ENCODE measurements at regions not wholly inside any gene's neighbourhood (a gene's known extent, or its start where the extent isn't known, plus 50 kb on each side); places are given as distances from the start of the nearest gene placed in this dataset.
A peak's percentile ranks its signal among the peaks of the same experiment; 100 is the strongest.

DNA sequence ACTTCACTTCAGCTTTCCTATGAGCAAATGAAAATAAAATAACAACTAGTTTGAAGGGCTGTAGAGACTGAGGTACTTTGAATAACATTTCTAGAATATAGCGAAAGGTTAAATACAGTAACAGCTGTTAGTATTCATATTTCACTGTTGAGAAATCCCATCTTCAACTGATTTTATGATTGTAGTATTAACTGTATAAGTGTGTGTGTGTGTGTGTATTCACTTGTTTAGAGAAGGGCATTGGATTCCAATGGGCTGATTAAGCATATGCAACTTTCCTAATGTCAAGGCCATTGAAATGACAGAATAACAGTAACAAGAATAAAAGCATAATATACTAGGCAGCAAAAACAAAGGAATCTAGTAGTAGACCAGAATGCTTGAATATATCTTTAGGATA lies 957.5 kb upstream of the EPHA7 start:
- Histone ChIP-seq H3K27me3 (ENCODE audit: control insufficient read depth, insufficient read depth) (no peaks in the 10 kb centered on the region), H3K9me3 (ENCODE audit: control insufficient read depth, low read length) (no peaks in the 10 kb centered on the region), H3K4me3 (ENCODE audit: low read length) (no peak overlapping the region), H3K4me1 (ENCODE audit: control insufficient read depth, insufficient read depth, low read length) (no peaks in the 10 kb centered on the region), H3K27ac (ENCODE audit: low read length) (no peak overlapping the region)
- 92% methylated on average over 1 of the region's 1 CpG for WGBS
- no peak for DNase-seq
- ATAC-seq = no peak
- intact Hi-C loops (cut with DNase I) = no loop called here

DNA sequence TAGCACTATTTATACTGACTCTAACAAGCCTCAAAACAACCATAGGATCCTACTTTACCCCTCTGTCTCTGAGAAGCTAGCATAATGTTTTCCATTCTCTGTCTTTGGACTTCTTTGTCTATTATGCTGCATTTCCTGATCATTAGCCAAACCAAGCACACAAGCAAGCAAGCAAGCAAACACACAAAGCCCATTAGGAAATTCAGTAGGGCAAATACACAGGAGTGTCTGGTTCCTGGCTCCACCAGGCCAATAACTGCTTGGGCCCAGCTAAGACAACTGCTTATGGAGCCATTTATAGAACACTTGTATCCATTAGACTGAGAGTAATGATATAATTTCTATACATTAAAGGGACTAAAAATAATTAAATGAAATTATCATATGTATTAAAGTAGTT lies 952.9 kb upstream of the EPHA7 start:
- no peak overlapping the region for H3K27ac ChIP-seq (ENCODE audit: low read length)
- no peak for DNase-seq
- H3K4me1 ChIP-seq (ENCODE audit: control insufficient read depth, insufficient read depth, low read length) = no peaks in the 10 kb centered on the region
- no peak overlapping the region for H3K4me3 ChIP-seq (ENCODE audit: low read length)
- H3K27me3 ChIP-seq (ENCODE audit: control insufficient read depth, insufficient read depth) = no peaks in the 10 kb centered on the region
- ATAC-seq = no peak
- H3K9me3 ChIP-seq (ENCODE audit: control insufficient read depth, low read length) = no peaks in the 10 kb centered on the region
- intact Hi-C loops (cut with DNase I) = no loop called here

DNA sequence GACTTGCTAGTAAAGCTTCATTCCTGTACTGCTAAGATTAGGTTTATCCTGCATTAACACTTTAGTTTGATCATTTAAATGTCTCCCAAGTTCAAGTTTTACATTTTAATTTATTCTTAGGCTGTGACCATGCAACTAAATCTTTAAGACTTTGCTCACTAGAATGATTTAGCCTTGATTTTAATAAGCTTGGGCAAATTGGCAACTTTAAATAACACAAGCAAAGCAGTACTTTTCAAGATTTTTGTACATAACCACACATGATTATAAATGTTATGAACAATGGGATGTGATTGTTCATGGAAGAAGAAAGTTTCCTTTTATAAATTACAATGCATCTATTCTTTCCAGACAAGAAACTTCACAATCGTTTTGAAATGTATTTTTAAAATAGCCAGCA lies 948.0 kb upstream of the EPHA7 start:
- Histone ChIP-seq H3K27ac (ENCODE audit: low read length) (no peak overlapping the region), H3K9me3 (ENCODE audit: control insufficient read depth, low read length) (no peaks in the 10 kb centered on the region), H3K4me1 (ENCODE audit: control insufficient read depth, insufficient read depth, low read length) (no peaks in the 10 kb centered on the region), H3K27me3 (ENCODE audit: control insufficient read depth, insufficient read depth) (no peaks in the 10 kb centered on the region), H3K4me3 (ENCODE audit: low read length) (no peak overlapping the region)
- intact Hi-C loops (cut with DNase I) = no loop called here
- ATAC-seq = no peak
- no peak for DNase-seq
- 29% methylated on average over 1 of the region's 1 CpG for WGBS

DNA sequence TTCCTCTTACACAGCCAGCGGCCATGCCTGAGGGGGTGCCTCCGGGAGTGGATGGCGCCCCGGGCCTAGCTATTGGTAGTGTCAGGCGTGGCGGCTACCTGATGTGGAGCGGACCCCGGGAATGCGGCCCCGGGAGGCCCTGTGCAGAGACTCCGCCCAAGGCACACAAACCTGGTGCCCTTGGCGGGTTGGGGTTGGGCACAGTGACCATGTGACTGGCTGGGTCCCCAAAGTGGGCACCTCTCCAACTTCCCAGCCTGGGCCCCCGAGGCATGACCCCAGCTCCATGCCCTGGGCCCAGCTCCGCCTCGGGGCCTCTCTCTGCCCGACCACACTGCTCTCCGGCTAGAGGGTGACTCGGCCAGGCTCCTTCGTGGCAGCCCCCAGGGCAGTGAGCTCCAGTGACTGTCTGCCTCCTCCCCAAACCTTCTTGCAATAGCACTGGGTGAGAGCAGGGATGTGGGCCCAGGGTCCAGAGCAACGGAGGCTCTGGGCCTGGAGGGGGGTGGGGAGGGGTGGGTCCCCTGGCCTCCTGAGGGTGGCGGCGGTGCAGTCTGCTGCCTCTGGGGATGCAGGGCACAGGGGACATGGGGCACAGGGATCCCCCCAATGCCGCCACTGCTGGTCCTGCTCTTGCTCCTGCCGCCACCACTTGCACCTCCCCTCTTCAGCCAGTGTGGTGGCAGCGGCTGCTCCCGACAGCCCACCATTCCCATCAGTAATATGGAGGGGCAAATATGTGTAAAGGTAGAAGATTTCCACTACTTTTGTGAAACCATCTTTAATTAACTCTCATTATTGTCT lies 942.9 kb upstream of the EPHA7 start:
- intact Hi-C loops (cut with DNase I) = no loop called here

DNA sequence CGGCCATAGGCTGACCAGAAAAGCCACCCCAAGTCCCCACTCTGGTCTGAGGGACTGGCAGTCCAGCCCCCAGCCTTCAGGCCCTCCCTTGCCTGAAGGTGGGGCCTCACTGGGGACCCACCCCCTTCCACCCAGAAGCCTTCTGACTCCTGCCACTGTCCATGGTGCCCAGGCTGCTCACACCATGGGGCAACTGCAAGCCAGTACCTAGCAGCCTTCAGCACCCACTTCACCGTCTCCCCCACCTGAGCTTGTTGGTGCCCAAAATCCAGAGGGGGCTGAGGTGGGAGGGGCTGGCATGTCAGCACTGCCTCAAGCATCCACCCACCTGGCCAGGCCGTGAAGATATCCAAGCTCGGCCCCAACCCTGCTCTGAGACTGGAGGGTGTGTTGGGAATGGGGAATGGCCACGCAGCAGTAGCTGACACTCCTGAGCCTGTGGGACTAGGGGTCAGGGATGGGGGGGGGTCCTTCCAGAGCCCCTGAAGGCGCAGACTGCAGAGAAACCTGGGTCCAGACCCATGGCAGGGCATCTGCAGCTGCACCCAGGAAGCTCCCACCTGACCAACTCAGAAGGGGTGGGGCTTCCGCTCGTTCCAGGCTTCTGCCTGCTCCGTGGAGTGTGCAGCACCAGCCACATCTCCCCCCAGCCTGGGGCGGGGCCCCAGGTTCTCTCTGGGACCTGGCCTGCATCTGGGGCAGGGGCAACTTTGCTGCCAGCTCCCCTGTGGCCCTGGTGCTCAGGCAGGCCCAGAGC lies 942.1 kb upstream of the EPHA7 start:
- no peaks in the 10 kb centered on the region for H3K27me3 ChIP-seq (ENCODE audit: control insufficient read depth, insufficient read depth)
- no peaks in the 10 kb centered on the region for H3K4me1 ChIP-seq (ENCODE audit: control insufficient read depth, insufficient read depth, low read length)
- ATAC-seq (peak in 1 of 2 donors; percentile 26), DNase-seq (peak in 1 of 3 donors; percentile 36)
- 91% methylated on average over 10 of the region's 10 CpGs for WGBS
- H3K27ac ChIP-seq (ENCODE audit: low read length) = no peak overlapping the region
- H3K9me3 ChIP-seq (ENCODE audit: control insufficient read depth, low read length) = no peaks in the 10 kb centered on the region
- no peak overlapping the region for H3K4me3 ChIP-seq (ENCODE audit: low read length)
- intact Hi-C loops (cut with DNase I) = no loop called here

More for the DNA sequence above, 942.9 kb upstream of the EPHA7 start:
- no peak overlapping the region for H3K27ac ChIP-seq (ENCODE audit: low read length)
- 95% methylated on average over 26 of the region's 26 CpGs for WGBS
- no peak overlapping the region for H3K4me3 ChIP-seq (ENCODE audit: low read length)
- ATAC-seq (peak in 1 of 2 donors; percentile 23), DNase-seq (peak in 2 of 3 donors; percentile 27 to 28)
- H3K4me1 ChIP-seq (ENCODE audit: control insufficient read depth, insufficient read depth, low read length) = no peaks in the 10 kb centered on the region
- H3K9me3 ChIP-seq (ENCODE audit: control insufficient read depth, low read length) = no peaks in the 10 kb centered on the region
- H3K27me3 ChIP-seq (ENCODE audit: control insufficient read depth, insufficient read depth) = no peaks in the 10 kb centered on the region

DNA sequence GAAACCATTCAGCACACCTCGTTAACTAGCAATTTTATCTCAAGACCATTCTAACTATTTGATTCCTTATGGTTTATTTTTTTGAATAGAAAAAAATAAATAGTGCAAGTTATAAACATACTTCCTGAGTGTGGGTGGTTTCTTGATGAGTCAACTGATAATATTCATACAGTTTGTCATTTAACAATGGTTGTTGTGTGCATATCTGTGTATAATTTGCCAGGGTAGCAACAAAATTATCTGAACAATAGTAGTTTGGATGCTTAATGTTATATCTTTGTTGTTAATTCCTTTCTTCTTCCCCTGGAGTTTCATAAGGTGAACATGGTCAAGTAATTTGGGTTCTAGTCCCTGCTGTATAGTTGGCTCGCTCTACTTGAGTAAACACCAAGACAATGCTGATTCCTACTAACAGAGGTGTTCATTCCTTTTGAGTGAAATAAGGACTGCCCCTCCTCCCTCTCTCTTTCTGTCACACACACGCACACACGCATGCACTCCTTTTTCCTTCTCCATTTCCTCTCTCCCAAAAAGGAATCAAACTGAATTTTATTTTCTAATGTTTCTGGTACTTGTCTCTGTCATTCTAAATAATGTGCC lies 938.1 kb upstream of the EPHA7 start:
- Histone ChIP-seq H3K9me3 (ENCODE audit: control insufficient read depth, low read length) (no peaks in the 10 kb centered on the region), H3K27me3 (ENCODE audit: control insufficient read depth, insufficient read depth) (no peaks in the 10 kb centered on the region), H3K4me1 (ENCODE audit: control insufficient read depth, insufficient read depth, low read length) (no peaks in the 10 kb centered on the region), H3K27ac (ENCODE audit: low read length) (no peak overlapping the region), H3K4me3 (ENCODE audit: low read length) (no peak overlapping the region)
- no peak for DNase-seq
- no peak for ATAC-seq
- 51% methylated on average over 4 of the region's 4 CpGs for WGBS
- intact Hi-C loops (cut with DNase I) = no loop called here

DNA sequence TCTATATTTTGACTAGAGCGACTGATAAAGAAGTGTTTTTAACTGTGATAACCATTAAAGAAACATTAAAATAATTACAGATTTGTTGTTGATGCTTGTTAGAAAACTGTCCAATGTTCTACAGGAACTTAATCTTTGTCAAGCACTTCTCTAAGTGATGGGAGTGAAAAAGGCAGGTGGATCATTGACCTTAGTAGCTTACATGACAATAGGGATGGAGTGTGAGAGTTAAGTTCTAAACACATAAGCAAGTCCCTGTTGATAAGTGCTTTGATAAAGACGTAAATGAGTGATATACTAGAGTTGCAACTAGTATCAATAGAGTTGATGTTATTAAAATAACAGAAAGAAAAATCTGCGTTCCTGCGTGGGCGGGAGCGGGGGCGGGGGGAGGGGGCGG lies 931.5 kb upstream of the EPHA7 start:
- intact Hi-C loops (cut with DNase I) = no loop called here
- no peak for ATAC-seq
- H3K4me1 ChIP-seq (ENCODE audit: control insufficient read depth, insufficient read depth, low read length) = no peaks in the 10 kb centered on the region
- no peaks in the 10 kb centered on the region for H3K27me3 ChIP-seq (ENCODE audit: control insufficient read depth, insufficient read depth)
- no peak for DNase-seq
- 67% methylated on average over 8 of the region's 8 CpGs for WGBS
- H3K27ac ChIP-seq (ENCODE audit: low read length) = no peak overlapping the region
- no peaks in the 10 kb centered on the region for H3K9me3 ChIP-seq (ENCODE audit: control insufficient read depth, low read length)
- no peak overlapping the region for H3K4me3 ChIP-seq (ENCODE audit: low read length)

DNA sequence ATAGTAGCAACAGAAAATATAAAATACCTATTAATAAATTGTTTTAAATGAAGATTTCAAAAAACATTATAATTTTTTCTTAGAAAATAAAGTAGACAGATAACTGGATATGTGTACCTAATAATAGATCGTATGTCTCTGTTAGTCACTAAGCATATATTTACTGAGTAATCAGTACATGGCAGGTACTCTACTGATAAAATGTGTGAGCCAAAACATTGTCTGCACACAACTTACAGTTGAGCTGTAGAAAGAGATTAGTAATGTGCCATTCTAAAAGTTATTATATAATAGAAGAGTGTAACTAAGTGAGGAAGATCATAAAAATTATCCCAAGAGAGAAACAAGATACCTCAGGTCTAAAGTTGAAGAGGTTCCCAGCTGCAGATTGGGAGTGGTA lies 929.9 kb upstream of the EPHA7 start:
- no peaks in the 10 kb centered on the region for H3K9me3 ChIP-seq (ENCODE audit: control insufficient read depth, low read length)
- no peak overlapping the region for H3K4me3 ChIP-seq (ENCODE audit: low read length)
- no peak for ATAC-seq
- DNase-seq = no peak
- no peaks in the 10 kb centered on the region for H3K27me3 ChIP-seq (ENCODE audit: control insufficient read depth, insufficient read depth)
- no peak overlapping the region for H3K27ac ChIP-seq (ENCODE audit: low read length)
- 46% methylated on average over 1 of the region's 1 CpG for WGBS
- intact Hi-C loops (cut with DNase I) = no loop called here
- H3K4me1 ChIP-seq (ENCODE audit: control insufficient read depth, insufficient read depth, low read length) = no peaks in the 10 kb centered on the region

DNA sequence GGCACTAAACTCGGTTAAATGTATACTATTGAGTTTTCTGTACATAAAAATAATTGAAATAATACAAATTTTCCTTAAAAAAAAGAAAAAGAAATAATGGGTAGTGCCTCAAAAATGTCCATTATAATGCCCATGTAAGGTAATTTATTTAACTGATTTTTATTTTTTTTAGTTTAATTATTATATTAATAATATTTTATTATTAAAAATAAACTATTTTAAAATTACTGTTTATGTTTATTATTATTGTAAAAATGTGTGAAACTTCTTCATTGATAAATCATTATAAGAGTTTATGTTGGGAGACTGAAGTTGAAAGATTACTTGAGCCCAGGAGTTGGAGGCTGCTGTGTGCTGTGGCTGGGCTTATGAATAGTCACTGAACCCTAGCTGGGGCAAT lies 925.5 kb upstream of the EPHA7 start:
- DNase-seq (no peak), ATAC-seq (no peak)
- Histone ChIP-seq H3K4me3 (ENCODE audit: low read length) (no peak overlapping the region), H3K9me3 (ENCODE audit: control insufficient read depth, low read length) (no peaks in the 10 kb centered on the region), H3K27ac (ENCODE audit: low read length) (no peak overlapping the region), H3K4me1 (ENCODE audit: control insufficient read depth, insufficient read depth, low read length) (no peaks in the 10 kb centered on the region), H3K27me3 (ENCODE audit: control insufficient read depth, insufficient read depth) (no peaks in the 10 kb centered on the region)
- 83% methylated on average over 1 of the region's 1 CpG for WGBS
- intact Hi-C loops (cut with DNase I) = no loop called here

DNA sequence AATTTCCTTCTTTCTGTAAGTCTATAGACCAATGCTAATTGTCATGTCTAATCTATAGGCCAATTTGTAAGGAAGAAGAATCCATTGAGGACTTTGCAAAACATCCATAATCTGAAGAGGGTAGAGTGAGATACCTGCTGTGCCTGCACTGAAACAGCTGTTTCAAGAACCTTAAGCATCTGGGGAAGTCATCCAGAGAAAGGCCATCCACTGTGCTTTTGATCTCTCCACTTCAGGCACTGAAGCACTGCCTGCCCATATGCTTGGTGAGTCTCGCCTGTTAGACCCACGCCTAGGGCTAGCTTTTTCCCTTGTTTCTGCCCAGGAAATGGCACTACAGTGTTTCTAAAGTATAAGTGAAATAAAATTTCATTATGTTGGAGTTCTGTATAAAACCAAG lies 921.8 kb upstream of the EPHA7 start:
- Histone ChIP-seq H3K9me3 (ENCODE audit: control insufficient read depth, low read length) (no peaks in the 10 kb centered on the region), H3K4me1 (ENCODE audit: control insufficient read depth, insufficient read depth, low read length) (no peaks in the 10 kb centered on the region), H3K4me3 (ENCODE audit: low read length) (no peak overlapping the region), H3K27me3 (ENCODE audit: control insufficient read depth, insufficient read depth) (no peaks in the 10 kb centered on the region), H3K27ac (ENCODE audit: low read length) (no peak overlapping the region)
- 82% methylated on average over 2 of the region's 2 CpGs for WGBS
- DNase-seq = no peak
- ATAC-seq = no peak
- intact Hi-C loops (cut with DNase I) = no loop called here

DNA sequence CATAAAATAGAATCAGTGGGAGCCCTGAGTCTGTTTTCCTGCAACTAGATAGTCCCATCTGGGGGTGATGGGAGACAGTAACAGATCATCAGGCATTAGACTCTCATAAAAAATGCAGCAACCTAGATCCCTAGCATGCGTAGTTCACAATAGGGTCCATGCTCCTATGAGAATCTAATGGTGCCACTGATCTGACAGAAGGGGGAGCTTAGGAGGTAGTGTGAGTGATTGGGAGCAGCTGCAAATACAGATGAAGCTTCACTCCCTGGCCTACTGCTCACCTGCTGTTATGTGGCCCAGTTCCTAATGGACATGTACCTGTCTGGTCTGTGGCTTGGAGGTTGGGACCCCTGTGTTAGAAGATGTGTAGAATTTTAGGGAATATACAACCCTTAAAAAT lies 904.5 kb upstream of the EPHA7 start:
- DNase-seq = no peak
- 76% methylated on average over 1 of the region's 1 CpG for WGBS
- Histone ChIP-seq H3K27ac (ENCODE audit: low read length) (no peak overlapping the region), H3K27me3 (ENCODE audit: control insufficient read depth, insufficient read depth) (no peaks in the 10 kb centered on the region), H3K4me1 (ENCODE audit: control insufficient read depth, insufficient read depth, low read length) (no peaks in the 10 kb centered on the region), H3K9me3 (ENCODE audit: control insufficient read depth, low read length) (no peaks in the 10 kb centered on the region), H3K4me3 (ENCODE audit: low read length) (no peak overlapping the region)
- intact Hi-C loops (cut with DNase I) = no loop called here
- no peak for ATAC-seq
